NCI-H128 (cell line): ENCODE measurements at regions not wholly inside any gene's neighbourhood (a gene's known extent, or its start where the extent isn't known, plus 50 kb on each side); places are given as distances from the start of the nearest gene placed in this dataset.
"Not testable (repeated sequence)": the region's sequence is repeated elsewhere in the genome, so short reads cannot be mapped to it uniquely, and the experiment has no call there.

Source experiments
- DNase-seq: peaks from one replicate; lab custom pipeline; 2025; ENCODE audit not compliant: unreplicated experiment; lab: John Stamatoyannopoulos, UW

DNA sequence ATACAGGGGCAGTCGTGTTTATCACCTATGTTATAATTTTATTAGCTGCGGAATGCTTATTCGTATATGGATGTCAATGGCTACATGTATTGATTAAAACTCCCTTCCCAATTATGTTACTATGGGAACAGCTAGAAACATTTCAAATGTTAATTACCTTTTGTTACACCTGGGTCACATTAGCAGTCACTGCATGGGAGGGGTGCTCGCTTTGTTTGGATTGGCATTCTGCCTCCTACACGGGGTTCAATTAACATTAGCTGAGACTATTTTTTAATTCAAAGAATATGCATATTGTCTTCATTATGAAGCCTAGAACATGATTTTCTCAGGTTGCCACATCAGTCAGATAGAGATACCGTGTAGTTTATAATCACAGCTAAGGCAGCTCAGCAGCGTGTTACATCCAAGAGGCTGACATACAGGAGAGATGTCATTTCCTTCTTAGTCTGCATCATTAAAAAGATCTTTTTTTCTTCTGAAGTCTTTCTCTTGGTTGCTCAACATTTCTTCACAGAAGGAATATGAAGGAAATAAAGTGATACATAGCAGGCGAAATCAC, 76.2 kb upstream of the RPS6KA2 start:
- no peak for DNase-seq

DNA sequence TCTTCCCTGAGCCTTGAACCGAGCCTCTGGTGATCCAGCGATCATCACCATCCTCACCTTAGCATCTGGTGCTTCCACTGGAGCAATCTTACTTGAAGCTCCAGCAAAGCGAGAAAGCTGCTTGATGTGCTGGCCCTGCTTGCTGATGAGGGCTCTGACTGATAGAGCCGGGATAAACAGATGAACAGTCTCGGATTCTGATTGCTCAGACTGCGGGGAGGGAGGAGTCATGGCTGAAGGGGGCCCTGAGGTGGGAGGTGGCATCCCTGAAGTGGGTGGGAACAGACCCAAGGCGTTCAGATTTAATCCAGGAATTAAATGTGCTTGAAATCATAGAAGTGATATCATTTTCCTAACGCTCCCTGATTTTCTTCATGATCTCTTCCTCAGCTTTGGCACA, 74.4 kb upstream of the RPS6KA2 start:
- DNase-seq: not testable (repeated sequence)

DNA sequence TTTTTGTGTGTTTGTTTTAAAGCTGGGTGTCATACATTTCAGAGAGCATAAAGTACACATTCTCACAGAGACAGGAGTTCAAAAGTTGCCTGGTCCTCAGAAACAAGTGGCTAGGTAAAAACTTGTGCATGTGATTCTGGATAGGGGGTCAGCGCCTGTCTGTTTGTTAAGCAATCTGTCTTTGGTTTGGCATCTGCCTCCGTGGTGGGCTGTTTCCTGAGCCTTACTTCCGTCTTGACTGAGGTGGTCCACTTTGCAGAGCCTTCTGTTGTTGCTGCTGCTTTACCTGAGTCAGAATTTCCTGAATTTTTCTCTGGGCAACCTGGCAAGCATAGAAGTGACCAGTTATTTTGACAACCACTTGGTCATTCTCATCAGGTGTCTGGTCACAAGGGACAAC, 73.8 kb upstream of the RPS6KA2 start:
- not testable (repeated sequence) for DNase-seq

GRCh38 chr6:166697113-166697512, 70.1 kb upstream of the RPS6KA2 start:
- DNase-seq: no peak

- DNase-seq: no peak
These were observed 66.8 kb upstream of the RPS6KA2 start for GRCh38 chr6:166693880-166694279.

DNA sequence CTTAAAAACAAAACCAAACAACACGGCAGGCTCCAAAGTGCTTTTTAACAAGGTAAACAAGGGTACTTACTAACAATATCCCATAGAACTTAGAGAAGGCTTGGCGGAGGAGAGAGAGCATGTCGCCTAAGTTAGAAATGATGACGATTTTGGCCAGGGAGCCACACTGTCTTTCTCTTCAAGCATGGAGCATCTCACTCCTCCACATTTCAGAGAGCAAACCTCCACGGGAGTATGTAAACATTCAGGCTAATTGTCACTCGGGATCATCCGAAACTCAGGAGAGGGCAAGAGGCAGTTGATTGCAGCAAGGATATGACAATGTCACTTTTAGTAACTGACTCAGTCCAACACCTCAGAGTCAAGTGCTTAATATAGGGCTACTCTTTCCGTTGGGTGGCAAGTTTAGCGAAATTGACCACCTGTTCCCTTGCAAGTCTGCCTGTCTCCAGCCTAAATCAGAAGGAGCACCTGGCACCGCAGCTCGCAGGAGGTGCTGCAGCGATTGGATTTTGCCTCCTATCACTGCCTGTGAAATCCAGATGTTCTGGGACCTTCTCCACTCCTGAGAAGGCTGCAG, 65.8 kb upstream of the RPS6KA2 start:
- DNase-seq: no peak

DNA sequence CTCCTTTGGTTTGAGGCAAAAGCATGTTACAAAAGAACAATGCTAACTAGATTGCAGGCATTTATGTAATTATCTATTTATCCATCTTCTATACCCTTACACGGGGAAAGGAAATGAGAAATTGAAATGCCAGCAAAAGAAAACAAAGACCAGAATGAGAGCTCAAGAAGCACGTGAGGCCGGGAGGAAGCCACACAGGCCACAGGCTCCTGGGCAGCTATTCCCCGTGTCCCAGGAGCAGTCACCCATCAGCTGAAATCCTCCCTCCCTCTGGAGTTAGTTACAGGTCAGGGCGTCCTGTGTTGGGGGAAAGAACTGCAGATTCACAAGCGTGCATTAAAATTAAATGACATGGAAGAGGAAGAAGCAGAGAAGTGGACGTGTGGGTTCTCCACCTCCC, 64.7 kb upstream of the RPS6KA2 start:
- DNase-seq: no peak

DNA sequence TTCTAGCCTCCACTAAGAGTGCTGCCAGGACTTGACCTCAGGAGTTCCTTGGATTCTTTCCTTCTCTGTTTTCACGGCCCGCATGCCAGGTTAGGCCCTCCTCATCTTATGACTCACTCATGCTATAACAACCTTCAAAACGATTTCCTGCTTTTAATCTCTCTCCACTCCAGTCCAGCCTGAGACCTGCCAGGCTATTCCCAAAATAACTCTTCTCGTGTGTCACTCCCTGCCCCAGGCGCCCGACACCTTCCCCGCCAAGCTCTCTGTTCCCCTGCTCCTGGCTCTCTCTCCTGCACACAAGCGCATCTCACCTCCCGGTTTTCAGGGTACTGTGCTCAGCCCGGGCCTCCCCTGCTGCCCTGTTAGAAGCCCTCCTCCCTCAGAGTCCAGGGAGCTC, 64.1 kb upstream of the RPS6KA2 start:
- no peak for DNase-seq

DNA sequence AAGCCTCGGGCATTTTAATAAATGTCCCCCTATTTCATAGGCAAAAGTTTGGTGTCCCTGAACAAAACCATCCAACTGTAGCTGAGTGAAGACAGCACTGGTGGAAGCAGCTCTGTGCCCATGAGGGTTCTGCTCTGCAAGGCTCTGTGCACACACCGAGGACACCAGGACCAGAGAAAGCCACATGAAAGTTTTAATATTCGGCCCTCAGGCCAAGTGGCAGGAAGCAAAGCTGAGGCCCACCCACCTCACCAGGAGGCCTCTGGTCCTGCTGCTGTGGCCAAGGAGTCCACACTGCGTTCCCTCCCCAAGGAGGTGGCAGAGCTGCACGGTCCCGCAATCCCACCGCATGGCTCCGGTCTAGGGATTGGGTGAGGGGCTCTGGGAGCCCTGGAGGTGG, 62.6 kb upstream of the RPS6KA2 start:
- no peak for DNase-seq

- DNase-seq: no peak
These were observed 61.9 kb upstream of the RPS6KA2 start for GRCh38 chr6:166688901-166689300.

GRCh38 chr6:166687879-166688205, 60.8 kb upstream of the RPS6KA2 start:
- no peak for DNase-seq

DNA sequence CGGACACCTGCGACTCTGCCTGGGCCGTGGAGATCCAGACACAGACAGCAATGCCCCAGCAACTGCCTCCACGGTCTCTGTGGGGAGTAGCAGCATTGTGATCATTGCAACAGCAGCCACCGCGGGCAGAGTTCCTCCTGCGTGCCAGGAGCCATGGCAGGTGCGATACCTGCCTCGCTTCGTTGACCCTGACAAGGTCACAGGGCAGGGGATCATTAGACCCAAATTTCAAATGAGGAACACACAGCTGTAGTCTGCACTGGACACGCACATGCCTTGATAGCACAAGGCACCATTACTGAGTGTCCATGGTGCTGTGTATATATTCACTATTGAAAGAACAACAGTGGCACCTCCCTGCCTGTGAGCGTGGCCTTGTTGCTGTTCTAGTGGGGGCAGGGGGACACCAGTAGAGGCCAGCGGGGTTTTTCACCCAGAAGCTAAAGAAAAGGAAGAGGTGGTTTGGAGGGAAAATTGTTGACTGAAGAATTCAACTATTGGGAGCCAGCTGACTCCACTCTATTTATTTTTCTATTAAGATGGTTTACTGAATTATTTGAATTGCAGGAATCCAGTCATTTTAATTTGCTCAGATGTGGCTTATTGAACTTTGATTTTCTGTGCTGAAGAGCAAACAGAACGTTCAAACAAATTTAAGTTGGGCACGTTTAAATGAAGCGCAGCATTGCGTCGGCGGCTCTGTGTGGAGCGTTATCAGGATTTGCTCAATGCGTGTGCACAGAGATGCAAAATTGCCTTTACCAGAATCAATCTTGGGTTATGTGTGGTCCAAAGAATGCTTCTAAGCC, 60.2 kb upstream of the RPS6KA2 start:
- no peak for DNase-seq

DNA sequence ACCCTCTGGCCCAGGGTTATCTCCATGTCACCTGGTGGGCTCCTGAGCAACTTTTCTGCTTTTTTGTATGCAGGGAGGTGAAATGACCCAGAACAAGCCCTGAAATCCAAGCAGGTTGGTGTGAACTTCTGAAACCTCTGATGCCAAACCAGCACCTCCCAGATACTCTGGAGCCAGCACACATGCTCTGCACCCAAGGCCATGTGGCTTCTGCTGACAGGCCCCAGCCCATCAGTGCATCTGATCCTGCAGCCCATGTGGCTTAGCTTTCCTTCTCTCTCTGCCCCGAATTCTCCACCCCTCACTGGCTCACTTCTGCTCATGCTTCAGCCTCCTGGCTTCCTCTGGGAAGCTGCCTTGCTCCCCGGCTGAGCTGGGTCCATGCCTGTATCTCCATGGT, 59.3 kb upstream of the RPS6KA2 start:
- no peak for DNase-seq

DNA sequence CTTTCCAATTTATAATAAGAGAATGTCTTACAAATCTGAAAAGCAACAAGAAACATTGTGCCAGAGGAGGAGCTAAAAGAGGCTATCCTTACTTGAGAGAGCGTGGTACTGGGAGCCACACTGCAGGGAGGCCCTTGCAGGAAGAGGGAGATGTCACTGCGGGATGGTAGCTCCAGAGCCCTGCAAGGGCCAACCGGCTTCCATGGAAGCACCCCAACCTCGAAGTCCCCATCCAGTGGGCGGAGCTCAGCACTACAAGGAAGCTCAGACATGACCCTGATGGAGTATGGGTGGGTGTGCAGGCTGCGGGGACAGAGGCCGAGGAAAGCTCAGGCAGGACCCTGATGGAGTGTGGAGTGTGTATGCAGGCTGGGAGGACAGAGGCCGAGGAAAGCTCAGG, 57.8 kb upstream of the RPS6KA2 start:
- DNase-seq: no peak

- DNase-seq: no peak
These were observed 57.1 kb upstream of the RPS6KA2 start for GRCh38 chr6:166684170-166684569.

- DNase-seq: no peak
These were observed 56.4 kb upstream of the RPS6KA2 start for GRCh38 chr6:166683477-166683876.

DNA sequence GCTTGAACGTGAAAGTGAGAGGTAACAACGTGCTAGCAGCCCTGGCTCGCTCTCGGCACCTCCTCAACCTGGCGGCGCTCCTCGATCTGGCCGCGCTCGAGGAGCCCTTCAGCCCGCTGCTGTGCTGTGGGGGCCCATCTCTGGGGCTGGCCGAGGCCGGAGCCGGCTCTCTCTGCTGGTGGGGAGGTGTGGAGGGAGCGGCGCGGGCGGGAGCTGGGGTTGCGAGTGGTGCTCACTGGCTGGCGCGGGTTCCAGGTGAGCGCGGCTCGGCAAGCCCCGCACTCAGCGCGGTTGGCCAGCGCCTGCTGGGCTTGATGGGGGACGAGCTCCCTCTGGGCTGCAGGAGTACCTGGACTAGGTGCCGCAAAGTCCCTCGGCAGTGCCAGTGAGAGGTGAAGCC, 52.5 kb upstream of the RPS6KA2 start:
- DNase-seq: no peak

- DNase-seq: no peak
These were observed 51.4 kb upstream of the RPS6KA2 start for GRCh38 chr6:166678426-166678825.

GRCh38 chr6:166677941-166678340, 50.9 kb upstream of the RPS6KA2 start:
- DNase-seq: no peak
